GM12891 (cell line): ENCODE measurements at regions not wholly inside any gene's neighbourhood (a gene's known extent, or its start where the extent isn't known, plus 50 kb on each side); places are given as distances from the start of the nearest gene placed in this dataset.

Source experiments
- POLR2A ChIP-seq: IDR thresholded peaks from 2 replicates; pipeline ENCODE4 v1.6.1; 2011; ENCODE audit warnings: low read depth, low read length, control low read depth
- POLR2AphosphoS5 ChIP-seq: IDR thresholded peaks from 2 replicates; pipeline ENCODE4 v1.6.1; 2011; ENCODE audit warnings: low read depth, low read length, control low read depth
- POU2F2 ChIP-seq: IDR thresholded peaks from 2 replicates; pipeline ENCODE4 v1.6.1; 2011; ENCODE audit warnings: low read depth, mild to moderate bottlenecking, control low read depth, low read length, moderate library complexity
- SPI1 ChIP-seq: IDR thresholded peaks from 2 replicates; pipeline ENCODE4 v1.6.1; 2011; ENCODE audit warnings: low read depth, low read length, control low read depth
- TAF1 ChIP-seq: IDR thresholded peaks from 2 replicates; pipeline ENCODE4 v1.6.1; 2011; ENCODE audit warnings: low read depth, low read length, control low read depth

- TF ChIP-seq POLR2A (no peak), SPI1 (no peak), POLR2AphosphoS5 (no peak), TAF1 (no peak), POU2F2 (no peak)
These were observed 661.6 kb downstream of the SI start for GRCh38 chr3:164416491-164417222.
